8988T (cell line): ENCODE measurements at regions not wholly inside any gene's neighbourhood (a gene's known extent, or its start where the extent isn't known, plus 50 kb on each side); places are given as distances from the start of the nearest gene placed in this dataset.

Experiments
- DNase-seq: peaks from one replicate; pipeline ENCODE4 v3.0.0; 2011

- peak; percentile 29 for DNase-seq
Observed at GRCh38 chr19:28878862-28879566, 333.9 kb downstream of the UQCRFS1 start.

- no peak for DNase-seq
Observed at GRCh38 chr19:28876609-28877123, 336.3 kb downstream of the UQCRFS1 start.

DNA sequence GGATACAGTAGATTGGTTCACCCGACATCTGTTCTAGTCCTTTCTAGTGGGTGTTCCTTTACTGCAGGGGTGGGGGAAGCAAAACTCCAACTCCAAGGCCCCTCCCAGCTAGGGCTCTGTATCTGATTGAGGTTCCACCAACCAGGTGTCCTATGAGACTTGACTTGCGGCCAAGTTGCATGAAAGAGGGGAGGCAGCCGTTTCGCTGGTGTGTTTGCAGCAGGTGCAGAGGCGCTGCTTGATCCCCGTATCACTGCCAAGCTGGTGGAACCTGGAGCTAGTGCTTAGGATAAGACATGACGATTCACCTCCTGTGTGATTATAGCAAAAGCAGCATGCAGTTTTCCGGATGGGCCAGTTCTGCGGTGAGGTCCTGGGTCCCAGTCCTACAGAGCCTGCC, 338.2 kb downstream of the UQCRFS1 start:
- DNase-seq, result no peak

- no peak for DNase-seq
Observed at GRCh38 chr19:28873301-28873700, 339.6 kb downstream of the UQCRFS1 start.

- no peak for DNase-seq
Observed at GRCh38 chr19:28871099-28871725, 341.7 kb downstream of the UQCRFS1 start.

DNA sequence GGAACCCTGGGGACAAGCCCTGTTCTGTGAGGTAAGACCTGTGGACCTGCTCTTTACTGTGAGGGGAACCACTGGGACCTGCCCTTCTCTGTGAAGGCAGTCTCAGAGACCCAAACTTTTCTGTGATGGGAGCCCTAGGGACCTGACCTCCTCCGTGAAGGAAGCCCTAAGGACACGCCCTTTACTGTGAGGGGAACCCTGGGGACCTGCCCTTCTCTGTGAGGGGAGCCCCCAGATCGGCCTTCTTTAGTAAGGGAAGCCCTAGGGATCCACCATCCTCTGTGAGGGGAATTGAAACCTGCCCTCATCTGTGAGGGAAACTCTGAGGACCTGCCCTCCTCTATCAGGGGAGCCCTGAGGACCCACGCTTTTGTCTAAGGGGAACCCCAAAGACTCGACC, 343.5 kb downstream of the UQCRFS1 start:
- no peak for DNase-seq

DNA sequence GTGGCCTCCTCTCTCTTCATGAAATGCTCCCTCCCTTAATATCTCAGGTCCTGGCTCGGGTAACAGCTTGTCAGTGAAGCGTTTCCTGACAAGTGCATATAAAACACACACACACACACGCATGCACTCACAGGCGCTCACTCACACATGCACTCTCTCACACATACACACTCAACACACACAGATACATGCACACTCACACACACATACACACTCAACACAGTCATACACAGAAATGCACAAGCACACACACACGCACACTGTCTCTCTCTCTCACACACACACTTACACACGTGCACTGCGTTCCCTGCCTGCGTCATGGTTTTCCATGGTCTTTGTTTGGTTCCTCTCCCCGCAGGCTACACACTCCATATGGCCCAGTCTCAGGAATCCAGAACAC, 344.1 kb downstream of the UQCRFS1 start:
- DNase-seq, result no peak

GRCh38 chr19:28867978-28868377, 345.0 kb downstream of the UQCRFS1 start:
- no peak for DNase-seq

- no peak for DNase-seq
Observed at GRCh38 chr19:28864577-28865042, 348.3 kb downstream of the UQCRFS1 start.

- DNase-seq, result no peak
Observed at GRCh38 chr19:28864024-28864503, 348.9 kb downstream of the UQCRFS1 start.

DNA sequence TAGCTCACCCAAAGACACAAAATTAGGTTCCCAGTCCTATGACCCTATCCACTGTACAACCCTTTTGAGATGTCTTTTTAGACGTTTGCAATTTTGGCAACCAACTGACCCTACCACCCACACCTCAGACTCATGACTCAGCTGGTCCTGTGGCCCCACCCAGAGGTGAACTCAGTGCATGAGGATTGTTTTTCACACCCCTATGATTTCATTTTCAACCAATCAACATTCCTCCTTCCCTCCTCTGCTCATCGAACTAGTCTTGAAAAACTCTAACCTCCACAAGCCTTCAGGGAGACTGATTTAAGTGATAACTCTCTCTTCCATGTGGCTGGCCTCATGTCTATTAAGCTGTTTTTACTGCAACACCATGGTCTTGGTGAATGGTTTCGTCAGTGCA, 350.7 kb downstream of the UQCRFS1 start:
- no peak for DNase-seq

GRCh38 chr19:28859811-28860210, 353.1 kb downstream of the UQCRFS1 start:
- no peak for DNase-seq

- DNase-seq, result no peak
Observed at GRCh38 chr19:28858933-28859332, 354.0 kb downstream of the UQCRFS1 start.

- no peak for DNase-seq
Observed at GRCh38 chr19:28857967-28858366, 355.0 kb downstream of the UQCRFS1 start.

DNA sequence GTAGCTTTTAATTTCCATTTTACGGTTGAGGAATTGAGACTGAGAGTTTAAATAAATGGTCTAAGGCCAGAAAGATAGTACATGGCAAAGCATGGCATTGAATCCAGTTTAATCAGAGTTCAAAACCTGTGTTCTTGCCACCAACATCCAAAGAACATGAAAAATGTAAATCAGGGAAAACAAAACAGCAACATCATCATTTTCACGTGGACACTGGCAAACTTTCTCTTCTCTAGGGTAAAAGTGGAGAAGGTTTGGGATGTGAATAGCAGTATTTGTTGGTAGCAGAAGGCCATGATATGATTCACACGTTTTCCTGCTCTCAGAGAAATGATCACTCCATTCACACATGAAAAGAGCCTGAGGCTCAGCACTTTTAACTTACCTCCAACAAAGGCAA, 357.7 kb downstream of the UQCRFS1 start:
- no peak for DNase-seq

GRCh38 chr19:28847468-28847867, 365.5 kb downstream of the UQCRFS1 start:
- DNase-seq, result no peak

DNA sequence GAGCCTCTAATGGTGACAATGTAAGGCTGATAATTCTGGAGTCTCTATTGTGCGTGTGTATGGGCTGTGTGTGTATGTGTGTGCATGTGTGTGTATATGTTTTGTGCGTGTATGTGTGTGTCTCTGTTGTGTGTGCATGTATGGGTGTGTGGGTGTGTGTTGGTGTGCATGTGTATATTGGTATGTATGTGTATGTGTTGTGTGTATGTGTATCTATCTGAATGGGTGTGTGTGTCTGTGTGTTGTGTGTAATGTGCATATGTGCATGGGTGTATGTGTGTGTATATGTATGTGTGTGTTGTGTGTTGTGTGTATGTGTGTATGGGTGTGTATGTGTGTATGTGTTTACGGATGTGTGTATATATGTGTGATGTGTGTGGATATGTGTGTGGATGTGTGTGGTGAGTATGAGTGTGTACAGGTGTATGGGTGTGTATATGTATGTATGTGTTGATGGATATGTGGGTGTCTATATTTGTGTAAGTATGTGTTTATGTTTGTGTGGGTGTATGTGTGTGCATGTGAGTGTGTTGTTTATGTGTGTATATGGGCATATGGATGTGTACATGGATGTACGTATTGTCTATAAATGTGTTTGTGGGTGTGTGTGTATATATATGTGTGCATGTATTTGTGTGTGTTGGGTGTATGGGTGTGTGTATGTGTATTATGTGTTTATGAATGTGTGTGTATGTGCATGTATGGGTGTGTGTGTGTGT, 366.7 kb downstream of the UQCRFS1 start:
- no peak for DNase-seq

DNA sequence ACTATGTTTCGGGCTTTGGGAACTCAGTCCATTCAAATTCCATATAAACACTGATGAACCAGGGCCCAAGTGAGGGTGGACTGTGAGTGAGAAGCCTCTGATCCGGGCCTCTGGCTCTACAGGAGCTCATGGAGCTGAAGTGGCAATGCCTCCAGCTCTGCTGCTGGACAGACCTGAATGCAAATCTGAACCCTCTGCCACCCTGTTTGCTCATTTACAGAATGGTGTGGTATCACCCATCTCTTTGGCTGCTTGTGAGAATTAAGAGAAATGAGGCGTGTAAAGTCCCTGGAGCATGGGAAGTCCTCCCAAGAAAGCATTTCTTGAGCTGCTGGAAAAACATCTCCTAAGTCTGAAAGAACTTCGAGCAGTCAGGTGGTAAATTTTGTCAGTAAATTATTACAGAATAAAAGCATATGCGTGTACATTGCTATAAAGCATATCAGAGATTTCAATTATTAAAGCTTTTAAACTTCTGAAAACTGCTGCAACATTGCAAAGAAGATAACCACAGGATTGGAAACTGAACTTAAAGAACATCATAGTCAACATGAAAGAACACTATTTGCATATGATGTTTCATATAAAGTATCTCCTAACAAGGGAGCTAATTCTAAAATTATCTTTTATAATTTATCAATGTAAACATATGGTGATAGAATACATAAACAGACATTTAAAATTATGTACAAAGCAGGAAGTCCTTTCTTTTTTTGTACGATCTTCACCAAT, 369.0 kb downstream of the UQCRFS1 start:
- no peak for DNase-seq

DNA sequence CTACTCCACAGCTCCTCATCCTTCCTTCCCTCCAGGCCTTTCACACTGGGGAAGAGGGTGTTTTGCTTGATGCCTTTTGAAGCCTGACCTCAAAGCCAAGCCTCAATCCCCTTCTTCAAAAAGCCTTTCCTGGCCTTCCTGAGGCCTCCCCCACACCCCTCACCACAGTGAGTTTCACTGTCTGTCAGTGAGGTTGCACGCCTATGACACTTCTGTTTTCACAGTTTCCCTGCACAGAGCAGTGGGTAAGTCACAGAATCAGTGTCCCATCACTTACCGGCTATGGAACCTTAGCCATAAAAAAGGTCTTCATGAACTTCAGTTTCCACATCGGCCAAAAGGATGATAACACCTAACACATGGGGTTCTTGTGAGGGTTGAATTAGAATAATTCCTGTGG, 371.4 kb downstream of the UQCRFS1 start:
- no peak for DNase-seq

DNA sequence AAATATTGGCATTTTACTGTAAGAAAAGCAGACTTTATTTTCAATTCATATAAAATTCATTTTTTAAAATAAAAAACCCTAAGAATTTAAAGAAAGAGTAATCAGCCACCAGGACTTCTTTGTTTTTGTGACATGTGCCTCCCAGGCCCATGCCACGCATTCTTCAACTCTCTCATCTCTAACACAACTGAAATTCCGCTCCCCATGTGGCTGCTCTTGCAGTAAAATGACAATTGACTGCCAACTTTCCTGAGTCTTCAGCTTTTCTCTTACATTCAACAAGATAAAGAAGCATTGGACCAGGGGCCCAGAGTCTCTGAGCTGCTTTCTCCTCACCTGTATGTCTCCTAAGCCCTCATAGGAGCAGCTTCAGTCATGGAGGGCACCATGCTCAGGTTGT, 372.1 kb downstream of the UQCRFS1 start:
- no peak for DNase-seq

GRCh38 chr19:28839455-28839854, 373.5 kb downstream of the UQCRFS1 start:
- no peak for DNase-seq

DNA sequence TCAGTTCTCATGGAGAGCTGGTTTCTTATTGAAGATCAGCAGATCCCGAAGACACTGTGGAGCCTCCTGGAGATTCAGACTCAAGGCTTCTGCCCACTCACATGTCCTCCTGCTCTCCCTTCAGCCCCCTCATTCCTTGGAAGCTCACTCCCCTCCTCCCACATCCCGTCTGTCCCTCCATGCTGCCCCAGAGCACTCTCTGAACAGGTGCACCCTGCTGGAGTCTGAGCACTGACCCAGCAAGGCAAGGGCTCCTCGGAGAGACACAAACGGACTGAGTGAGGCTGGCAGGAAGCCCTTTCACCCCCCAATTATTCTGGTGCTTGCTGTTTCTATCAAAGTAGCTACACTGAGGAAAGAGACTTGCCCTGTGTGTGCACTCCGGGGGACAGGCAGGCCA, 374.0 kb downstream of the UQCRFS1 start:
- DNase-seq, result no peak

GRCh38 chr19:28836421-28836820, 376.5 kb downstream of the UQCRFS1 start:
- no peak for DNase-seq
